ENCODE measurements at regions not wholly inside any gene's neighbourhood (a gene's known extent, or its start where the extent isn't known, plus 50 kb on each side); places are given as distances from the start of the nearest gene placed in this dataset.
A peak's percentile ranks its signal among the peaks of the same experiment; 100 is the strongest.
"Not testable (repeated sequence)": the region's sequence is repeated elsewhere in the genome, so short reads cannot be mapped to it uniquely, and the experiment has no call there.

DNA sequence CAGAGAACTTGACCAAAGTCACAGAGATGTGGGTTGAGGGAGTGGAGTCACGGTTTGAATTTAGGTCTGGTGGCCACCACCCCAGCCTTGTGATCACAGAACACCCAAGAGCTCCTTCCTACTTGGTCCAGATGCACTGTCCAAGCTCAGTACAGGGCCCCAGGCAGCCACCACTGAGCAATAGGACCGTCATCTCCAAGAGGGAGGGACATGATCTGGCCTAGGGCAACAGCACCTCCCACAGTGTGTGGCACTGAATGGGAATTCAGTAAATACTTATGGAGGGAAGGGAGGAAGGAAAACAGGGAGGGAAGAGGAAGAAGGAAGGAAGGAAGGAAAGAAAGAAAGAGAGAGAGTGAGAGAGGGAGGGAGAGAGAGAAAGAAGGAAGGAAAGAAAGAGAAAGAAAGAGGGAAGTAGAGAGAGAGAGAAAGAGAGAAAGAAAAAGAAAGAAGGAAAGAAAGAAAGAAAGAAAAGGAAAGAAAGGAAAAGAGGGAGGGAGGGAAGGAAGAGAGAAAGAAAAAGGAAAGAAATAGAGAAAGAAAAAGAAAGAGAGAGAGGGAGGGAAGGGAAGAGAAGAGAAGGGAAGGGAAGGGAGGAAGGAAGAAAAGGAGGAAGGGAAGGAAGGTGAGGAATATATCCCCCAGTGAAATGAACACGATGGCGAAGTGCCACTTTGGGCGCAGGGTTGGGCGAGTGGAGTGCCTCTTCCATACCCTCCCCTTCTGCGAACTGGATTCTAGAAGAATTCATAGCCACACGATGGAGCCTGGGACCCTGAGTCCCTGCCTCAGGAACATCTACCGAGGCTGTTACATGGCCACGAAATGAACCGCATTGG, 243.7 kb downstream of the TFAP2C start:
- no peak for DNase-seq (ENCODE audit: low read depth in 2 of 2)

DNA sequence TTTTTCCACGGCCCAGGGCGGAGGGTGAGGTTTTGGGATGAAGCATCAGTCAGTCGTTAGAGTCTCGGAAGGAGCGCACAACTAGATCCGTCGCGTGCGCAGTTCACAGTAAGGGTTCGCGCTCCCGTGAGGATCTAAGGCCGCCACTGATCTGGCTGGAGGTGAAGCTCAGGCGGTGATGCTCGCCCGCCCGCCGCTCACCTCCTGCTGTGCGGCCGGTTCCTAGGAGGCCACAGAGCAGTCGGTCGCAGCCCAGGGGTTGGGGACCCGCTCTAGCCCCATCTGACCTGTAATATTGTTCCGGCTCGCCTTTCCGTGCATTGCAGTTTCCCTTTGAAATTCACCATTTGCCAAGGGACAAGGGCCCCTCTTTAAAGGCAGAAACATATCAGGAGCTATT, 244.7 kb downstream of the TFAP2C start:
- no peak for DNase-seq (ENCODE audit: low read depth in 2 of 2)

GRCh38 chr20:56875052-56875659, 246.1 kb downstream of the TFAP2C start:
- peak in 1 of 2 experiments; percentile 2 for DNase-seq (ENCODE audit: low read depth in 2 of 2)

GRCh38 chr20:56875803-56876202, 246.7 kb downstream of the TFAP2C start:
- DNase-seq (ENCODE audit: low read depth in 2 of 2) = no peak

- DNase-seq (ENCODE audit: low read depth in 2 of 2) = no peak
Measured at GRCh38 chr20:56885521-56885920, 256.4 kb downstream of the TFAP2C start.

DNA sequence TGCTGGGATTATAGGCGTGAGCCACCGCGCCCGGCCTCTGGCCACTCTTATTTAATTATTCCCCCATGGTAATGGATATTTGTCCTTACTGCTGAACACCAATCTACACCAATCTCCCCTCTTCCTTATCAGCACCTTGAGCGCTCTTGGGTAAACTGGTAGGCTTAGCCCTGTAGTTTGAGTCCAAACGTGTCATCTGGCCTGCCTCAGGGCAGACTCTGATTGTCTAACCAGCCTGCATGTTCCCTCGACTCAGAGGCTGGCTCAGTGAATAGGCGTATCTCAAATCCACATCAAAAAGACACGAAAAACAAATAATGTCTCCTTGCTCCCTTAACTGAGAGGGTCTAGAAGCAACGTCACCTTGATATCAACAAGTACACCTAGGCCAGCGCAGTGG, 260.9 kb downstream of the TFAP2C start:
- no peak for DNase-seq (ENCODE audit: low read depth in 2 of 2)

DNA sequence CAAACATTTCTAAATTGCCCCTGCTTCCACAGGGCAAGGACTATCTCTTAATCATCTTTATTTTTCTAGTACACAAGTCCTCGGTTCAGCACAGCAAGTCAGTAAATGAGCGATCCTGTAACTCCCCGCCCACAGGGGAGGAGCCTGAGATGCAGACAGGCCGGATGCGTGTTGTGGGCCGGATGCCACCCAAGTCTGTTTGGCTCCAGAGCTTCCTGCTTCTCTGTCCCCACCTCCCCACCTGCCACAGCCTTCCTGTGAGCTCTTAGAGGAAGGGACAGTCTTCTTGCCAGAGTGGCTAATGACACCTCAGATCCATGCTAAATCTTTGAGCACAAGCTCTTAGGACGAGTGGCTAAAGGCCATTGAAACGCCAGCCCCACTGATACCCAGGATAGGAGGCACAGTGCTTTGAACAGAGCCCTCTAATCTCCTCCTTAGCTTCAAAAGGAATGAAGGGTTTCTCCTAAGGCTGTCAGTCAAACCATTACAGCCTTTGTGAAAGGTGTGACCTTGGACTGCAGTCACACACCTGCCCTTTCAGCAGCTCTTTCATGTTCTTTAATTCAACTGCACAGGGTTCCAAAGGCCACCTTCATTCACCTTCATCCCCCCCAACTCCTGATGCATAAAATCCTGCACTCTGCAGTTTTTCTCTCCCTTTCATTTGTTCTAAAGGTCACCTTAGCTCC, 264.3 kb downstream of the TFAP2C start:
- no peak for DNase-seq (ENCODE audit: low read depth in 2 of 2)

GRCh38 chr20:56896447-56896846, 267.3 kb downstream of the TFAP2C start:
- no peak for DNase-seq (ENCODE audit: low read depth in 2 of 2)

GRCh38 chr20:56897318-56897957, 268.3 kb downstream of the TFAP2C start:
- no peak for DNase-seq (ENCODE audit: low read depth in 2 of 2)

DNA sequence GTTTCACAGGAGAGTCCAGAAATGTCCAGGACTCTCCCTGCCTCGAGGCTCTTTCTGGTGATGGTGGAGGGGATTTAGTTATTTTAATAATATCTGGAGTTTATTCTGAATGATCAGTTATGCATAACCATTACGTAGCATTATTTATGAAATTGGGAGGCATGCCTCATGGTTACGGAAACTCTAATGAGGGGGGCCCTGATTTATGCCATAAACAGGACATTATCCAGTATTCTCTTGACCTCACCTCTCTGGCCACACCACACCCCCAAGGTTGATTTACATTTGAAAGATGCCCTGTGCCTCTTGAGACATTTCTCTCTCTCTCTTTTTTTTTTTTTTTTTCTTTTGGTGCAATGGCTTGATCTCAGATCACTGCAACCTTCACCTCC, 268.8 kb downstream of the TFAP2C start:
- no peak for DNase-seq (ENCODE audit: low read depth in 2 of 2)

DNA sequence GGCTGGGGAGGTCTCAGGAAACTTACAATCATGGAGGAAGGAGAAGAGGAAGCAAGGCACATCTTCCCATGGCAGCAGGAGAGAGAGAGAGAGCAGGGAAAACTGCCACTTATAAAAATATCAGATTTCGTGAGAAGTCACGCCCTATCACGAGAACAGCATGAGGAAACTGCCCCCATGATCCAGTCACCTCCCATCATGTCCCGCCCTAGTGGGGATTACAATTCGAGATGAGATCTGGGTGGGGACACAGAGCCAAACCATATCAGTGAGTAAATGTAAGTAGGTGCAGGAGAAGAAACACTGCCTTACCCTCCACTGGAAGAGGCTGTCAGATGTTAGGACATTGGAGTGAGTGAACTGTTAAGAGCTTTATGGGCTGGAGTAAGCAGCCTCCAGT, 270.4 kb downstream of the TFAP2C start:
- no peak for DNase-seq (ENCODE audit: low read depth in 2 of 2)

DNA sequence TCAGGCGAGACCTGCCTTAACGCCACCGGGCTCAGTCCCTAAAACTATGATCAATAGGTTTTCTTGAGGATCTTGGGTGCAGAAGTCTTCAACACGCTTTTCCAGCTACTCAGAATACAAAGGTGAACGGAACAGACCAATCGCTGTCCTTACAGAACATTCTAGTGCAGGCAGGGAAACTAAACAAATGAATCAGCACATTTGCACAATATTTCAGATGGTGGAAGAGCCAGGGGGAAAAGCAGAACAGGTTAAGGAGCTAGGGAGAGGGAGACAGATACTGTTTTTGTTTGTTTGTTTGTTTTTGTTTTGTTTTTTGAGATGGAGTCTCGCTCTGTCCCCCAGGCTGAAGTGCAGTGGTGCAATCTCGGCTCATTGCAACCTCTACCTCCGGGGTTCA, 271.1 kb downstream of the TFAP2C start:
- DNase-seq (ENCODE audit: low read depth in 2 of 2) = no peak

GRCh38 chr20:56903421-56903820, 274.3 kb downstream of the TFAP2C start:
- DNase-seq (ENCODE audit: low read depth in 2 of 2) = no peak

GRCh38 chr20:56903858-56904257, 274.8 kb downstream of the TFAP2C start:
- DNase-seq (ENCODE audit: low read depth in 2 of 2) = no peak

DNA sequence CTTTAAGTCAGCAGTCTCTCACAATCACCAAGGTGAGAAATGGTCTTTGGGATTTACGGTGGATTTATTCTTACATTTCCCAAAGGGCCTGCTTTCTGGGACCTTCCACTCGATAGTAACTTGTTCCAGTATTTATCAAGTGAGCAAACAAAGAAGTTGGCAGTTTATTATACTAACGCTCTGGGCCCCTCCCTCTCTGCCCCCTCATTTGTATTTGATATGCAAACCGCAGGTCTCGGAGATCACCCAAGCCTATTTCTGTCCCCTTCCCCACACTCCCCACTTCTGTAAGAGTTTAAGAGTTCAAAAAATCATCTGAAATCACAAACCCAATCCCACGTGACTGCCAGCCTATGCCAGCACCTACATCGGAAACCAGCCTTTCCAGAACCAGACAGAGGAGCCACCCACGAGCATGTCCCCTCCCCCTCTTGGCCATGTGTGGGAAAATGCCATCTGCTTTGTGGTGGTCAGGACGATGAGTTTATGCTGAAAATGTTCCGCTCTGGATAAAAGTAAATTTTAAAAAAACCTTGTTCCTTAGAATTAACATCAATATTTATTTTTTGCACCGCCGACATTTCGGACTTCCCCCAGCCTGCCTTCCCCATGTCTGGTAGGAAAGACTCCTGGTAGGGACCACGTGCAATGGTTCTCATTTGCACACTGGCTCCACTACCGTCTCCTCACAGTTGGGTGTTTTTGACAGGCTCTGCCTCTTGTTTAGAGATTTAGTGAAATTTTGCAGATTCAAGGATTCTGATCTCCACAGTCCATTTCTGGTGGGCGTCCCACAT, 281.0 kb downstream of the TFAP2C start:
- no peak for DNase-seq (ENCODE audit: low read depth in 2 of 2)

- no peak for DNase-seq (ENCODE audit: low read depth in 2 of 2)
Measured at GRCh38 chr20:56911946-56912345, 282.8 kb downstream of the TFAP2C start.

- DNase-seq (ENCODE audit: low read depth in 2 of 2) = no peak
Measured at GRCh38 chr20:56914532-56914931, 285.4 kb downstream of the TFAP2C start.

DNA sequence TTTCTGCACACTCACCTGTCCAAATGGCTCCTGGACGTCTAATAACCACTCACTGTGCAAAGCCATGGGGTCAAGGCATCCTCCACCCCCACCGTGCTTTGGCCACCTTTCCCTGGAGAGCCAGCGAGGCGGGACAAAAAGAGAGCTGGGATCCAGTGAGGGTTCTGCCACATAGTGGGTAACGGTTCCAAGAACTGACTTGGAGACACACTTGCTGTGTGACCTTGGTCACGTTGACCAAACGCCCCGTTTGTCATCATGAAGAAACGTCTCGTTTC, 287.2 kb downstream of the TFAP2C start:
- DNase-seq (ENCODE audit: low read depth in 2 of 2) = no peak

DNA sequence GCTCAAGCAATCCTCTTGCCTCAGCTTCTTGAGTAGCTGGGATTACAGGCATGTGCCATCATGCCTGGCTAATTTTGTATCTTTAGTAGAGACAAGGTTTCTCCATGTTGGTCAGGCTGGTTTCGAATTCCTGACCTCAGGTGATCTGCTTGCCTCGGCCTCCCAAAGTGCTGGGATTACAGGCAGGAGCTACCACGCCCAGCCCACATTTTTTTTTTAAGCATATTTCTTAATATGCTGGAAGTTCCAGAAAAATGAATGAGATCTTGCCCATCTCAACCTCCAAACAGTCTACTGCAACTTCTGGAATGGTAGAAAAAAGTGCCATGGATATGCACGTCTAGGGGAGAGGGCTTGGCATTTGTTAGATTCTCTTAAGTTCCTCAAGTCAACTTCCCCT, 290.9 kb downstream of the TFAP2C start:
- not testable (repeated sequence) for DNase-seq (ENCODE audit: low read depth in 2 of 2)

- no peak for DNase-seq (ENCODE audit: low read depth in 2 of 2)
Measured at GRCh38 chr20:56922497-56922896, 293.4 kb downstream of the TFAP2C start.

DNA sequence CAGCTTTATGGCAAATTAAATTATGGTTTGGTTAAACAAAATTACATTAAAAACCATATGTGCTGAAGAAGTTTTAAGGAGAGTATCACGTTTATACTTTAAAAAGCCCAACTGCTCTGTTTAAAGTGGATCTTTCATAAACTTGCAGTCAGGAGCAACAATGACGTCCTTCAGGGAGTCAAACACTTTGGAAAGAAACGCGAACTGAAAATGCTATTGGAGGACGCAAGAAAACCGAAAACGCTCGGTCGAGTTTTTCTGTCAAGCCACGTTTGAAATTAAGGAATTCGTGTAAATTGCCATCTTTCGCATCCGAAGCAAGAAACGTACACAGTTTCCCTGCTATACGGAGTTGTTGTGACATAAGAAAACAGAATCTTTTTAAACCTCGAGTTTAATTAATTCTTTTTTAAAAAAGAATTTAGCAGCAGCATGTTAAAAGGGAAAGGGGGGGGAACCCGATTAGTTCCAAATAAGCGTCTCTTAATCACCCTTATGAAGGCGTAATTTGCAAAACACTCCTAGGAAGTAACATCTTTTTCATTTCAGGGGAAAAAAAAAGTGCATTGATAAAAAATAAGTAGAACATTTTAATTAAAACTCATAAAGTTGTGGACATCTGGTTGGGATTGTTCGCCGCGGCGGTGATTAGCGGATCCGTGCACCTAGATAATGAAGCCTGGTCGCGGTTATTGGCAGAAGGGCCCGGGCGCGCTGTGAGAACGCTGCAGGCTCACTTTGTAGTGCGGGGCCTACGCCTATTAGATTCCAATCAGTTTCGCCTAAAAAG, 295.4 kb downstream of the TFAP2C start:
- DNase-seq (ENCODE audit: low read depth in 2 of 2) = no peak

Data from fibroblast of skin of left biceps (primary cell).